VCaP (cell line): ENCODE measurements at regions not wholly inside any gene's neighbourhood (a gene's known extent, or its start where the extent isn't known, plus 50 kb on each side); places are given as distances from the start of the nearest gene placed in this dataset.

Experiments
- H3K27ac ChIP-seq: fragments of 450-650 bp; 2 replicates; pipeline ENCODE4 v1.5.1; 2017
- TF ChIP-seq, protein P1 (sequence below): fragments of 450-650 bp; conservative IDR thresholded peaks from 2 replicates; pipeline ENCODE4 v1.5.1; 2017; ENCODE audit warnings: mild to moderate bottlenecking, moderate library complexity

DNA sequence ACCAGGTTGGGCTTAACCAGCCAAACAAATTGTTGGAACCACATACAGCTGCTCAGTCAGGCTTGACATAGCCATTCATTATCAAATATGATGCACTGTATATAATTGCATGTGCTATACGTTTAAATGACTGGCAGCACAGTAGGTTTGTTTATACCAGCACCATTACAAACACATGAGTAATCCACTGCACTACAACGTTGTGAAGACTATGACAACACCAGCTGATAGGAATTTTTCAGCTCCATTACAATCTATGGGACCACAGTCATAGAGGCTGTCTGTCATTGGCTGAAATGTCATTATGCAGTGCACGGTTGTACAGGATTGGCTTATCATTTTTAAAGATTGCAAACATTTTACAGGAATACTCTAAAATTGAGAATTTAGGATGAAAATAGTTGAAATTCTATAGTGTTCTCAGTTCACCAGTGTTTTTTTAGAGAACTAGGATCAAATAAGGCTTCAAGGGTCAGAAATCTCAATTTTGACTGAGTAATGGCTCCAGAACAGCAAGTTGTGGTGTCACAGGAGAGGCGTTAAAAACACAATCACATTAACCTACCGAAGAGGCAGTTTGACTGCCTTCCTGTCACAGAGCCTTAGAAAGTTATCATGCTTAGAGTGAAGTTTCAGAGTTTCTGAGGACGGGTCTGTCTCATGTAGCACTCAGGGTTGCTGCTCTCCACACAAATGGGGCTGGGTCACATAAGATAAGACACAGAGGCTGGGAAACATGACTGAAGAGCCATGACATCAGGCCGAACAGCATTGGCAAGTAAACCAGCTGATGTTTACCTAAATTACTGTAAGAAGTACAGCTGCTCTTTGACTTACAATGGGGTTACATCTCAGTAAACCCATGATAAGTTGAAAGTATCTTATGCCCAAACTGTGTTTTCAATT is 60.7 kb upstream of the SMLR1 start:
- TF ChIP-seq, protein P1, sequence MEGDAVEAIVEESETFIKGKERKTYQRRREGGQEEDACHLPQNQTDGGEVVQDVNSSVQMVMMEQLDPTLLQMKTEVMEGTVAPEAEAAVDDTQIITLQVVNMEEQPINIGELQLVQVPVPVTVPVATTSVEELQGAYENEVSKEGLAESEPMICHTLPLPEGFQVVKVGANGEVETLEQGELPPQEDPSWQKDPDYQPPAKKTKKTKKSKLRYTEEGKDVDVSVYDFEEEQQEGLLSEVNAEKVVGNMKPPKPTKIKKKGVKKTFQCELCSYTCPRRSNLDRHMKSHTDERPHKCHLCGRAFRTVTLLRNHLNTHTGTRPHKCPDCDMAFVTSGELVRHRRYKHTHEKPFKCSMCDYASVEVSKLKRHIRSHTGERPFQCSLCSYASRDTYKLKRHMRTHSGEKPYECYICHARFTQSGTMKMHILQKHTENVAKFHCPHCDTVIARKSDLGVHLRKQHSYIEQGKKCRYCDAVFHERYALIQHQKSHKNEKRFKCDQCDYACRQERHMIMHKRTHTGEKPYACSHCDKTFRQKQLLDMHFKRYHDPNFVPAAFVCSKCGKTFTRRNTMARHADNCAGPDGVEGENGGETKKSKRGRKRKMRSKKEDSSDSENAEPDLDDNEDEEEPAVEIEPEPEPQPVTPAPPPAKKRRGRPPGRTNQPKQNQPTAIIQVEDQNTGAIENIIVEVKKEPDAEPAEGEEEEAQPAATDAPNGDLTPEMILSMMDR: no peak
- H3K27ac ChIP-seq: no peak overlapping the region

DNA sequence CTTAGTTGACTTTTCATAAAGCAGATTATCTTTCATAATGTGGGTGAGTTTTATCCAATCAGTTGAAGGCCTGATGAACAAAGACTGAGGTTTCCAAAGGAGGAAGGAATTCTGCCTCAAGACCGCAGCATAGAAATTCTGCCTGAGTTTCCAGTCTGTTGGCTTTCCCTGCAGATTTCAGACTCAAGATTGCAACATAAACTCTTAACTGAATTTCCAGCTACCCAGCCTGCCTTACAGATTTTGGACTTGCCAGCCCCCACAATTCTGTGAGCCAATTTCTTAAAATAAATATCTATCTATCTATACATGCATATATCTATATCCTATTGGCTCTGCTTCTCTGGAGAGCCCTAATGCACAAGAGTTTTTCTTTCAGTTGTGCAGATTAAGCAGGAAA is 57.3 kb upstream of the SMLR1 start:
- no peak overlapping the region for H3K27ac ChIP-seq
- TF ChIP-seq, protein P1: no peak

DNA sequence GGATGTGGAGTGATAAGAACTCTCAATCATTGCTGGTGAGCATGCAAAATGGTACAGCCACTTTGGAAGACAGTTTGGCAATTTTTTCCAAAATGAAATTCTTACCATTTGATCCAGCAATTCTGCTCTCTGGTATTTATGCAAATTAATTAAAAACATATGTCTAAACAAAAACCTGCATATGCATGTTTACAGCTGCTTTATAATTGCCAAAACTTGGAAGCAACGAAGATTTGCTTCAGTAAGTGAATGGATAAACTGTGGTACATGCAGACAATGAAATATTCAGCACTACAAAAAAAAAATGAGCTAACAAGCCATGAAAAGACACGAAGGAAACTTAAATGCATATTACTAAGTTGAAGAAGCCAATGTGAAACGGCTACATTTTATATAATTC is 55.5 kb upstream of the SMLR1 start:
- TF ChIP-seq, protein P1: no peak
- H3K27ac ChIP-seq: no peak overlapping the region

DNA sequence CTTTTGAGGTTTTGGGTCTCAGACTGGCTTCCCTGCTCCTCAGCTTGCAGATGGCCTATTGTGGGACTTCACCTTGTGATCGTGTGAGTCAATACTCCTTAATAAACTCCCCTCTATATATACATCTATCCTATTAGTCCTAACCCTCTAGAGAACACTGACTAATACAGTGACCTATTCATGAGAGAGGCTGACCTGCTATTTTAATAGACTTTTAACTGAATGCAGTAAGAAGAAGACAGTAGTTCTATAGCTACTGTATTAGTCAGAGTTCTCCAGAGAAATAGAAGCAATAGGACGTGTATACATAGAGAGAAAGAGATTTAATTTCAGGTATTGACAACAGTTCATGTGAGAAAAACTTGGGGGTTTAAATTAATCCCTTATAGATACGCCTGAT is 53.3 kb upstream of the SMLR1 start:
- TF ChIP-seq, protein P1: no peak

DNA sequence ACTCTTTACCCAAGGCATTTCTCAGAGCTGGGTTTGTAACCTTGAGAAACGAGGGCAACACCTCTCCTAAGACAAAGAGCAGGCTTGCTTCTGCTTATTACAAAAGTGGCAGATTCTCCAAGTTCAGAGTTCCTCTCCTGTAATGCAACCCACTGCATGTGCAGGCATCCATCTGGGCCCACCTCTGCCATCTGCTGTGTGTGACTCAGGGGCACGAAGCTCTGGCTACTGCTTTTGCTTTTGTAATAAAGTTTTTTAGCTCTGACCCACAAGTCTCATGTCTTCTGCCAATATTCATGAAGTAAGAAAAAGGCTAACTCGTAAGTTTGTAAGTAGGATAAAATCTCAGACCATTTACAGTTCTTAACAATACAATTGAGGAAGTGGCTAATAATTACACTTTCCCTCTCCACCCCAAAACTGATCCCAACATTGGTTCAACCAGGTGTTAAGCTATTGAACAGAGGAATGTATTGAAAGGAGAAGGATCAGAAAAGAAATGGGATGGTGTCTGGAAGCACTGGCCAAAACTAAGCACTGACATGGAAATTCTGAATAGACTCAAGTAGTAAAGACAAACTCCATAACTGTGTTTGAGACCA is 51.7 kb upstream of the SMLR1 start:
- TF ChIP-seq, protein P1: no peak

More for the DNA sequence above, 53.3 kb upstream of the SMLR1 start:
- H3K27ac ChIP-seq: no peak overlapping the region

DNA sequence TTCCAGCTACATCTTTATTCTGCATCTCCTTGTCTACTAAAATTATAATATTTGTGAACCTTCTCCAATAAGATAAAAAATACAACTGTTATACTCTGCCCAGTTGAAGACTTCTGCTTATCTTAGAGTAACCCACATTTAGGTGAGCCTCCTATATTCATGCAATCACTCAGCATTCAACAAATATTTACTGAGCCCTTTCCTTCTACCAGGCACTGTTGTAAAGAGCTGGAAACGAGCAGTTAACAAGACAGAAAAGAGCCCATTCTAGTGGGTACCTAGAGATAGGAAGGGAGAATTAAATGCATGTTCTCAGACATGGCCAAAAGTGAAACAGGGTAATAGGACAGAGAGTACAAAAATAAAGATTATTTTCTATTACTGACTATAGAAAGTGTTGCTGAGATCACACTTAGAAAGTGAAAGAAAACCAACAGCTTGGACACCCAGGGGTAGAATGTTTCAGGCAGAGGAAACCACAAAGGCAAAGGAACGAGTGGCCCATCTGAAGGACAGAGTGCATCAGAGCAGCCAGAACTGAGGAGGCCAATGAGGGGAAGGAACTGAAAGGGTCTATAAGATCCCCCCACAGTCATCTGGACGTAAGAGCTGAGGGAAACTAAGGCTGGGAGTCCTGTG is 50.8 kb upstream of the SMLR1 start:
- no peak overlapping the region for H3K27ac ChIP-seq
- TF ChIP-seq, protein P1: no peak

More for the DNA sequence above, 51.7 kb upstream of the SMLR1 start:
- no peak overlapping the region for H3K27ac ChIP-seq
